Osteocyte (in vitro differentiated cells): ENCODE measurements at regions not wholly inside any gene's neighbourhood (a gene's known extent, or its start where the extent isn't known, plus 50 kb on each side); places are given as distances from the start of the nearest gene placed in this dataset.
"Not testable (repeated sequence)": the region's sequence is repeated elsewhere in the genome, so short reads cannot be mapped to it uniquely, and the experiment has no call there.

Experiments used
- DNase-seq: peaks from one replicate; pipeline ENCODE4 v3.0.0; 2021; ENCODE audit warnings: mixed read lengths; ENCODE audit not compliant: unreplicated experiment; ENCODE audit errors: extremely low spot score
- H3K27ac Mint-ChIP-seq: one replicate; pipeline ENCODE4 v1.8.0; 2021; ENCODE audit warnings: mild to moderate bottlenecking, mixed read lengths; ENCODE audit not compliant: unreplicated experiment
- H3K27me3 Mint-ChIP-seq: one replicate; pipeline ENCODE4 v1.8.0; 2021; ENCODE audit warnings: mixed read lengths; ENCODE audit not compliant: unreplicated experiment
- H3K36me3 Mint-ChIP-seq: one replicate; pipeline ENCODE4 v1.8.0; 2021; ENCODE audit warnings: mixed read lengths; ENCODE audit not compliant: unreplicated experiment
- H3K4me1 Mint-ChIP-seq: one replicate; pipeline ENCODE4 v1.8.0; 2021; ENCODE audit warnings: mixed read lengths; ENCODE audit not compliant: unreplicated experiment
- H3K4me3 Mint-ChIP-seq: one replicate; pipeline ENCODE4 v1.8.0; 2021; ENCODE audit warnings: mild to moderate bottlenecking, moderate library complexity, mixed read lengths; ENCODE audit not compliant: unreplicated experiment
- H3K9me3 Mint-ChIP-seq: one replicate; pipeline ENCODE4 v1.8.0; 2021; ENCODE audit warnings: mixed read lengths; ENCODE audit not compliant: unreplicated experiment
- CTCF ChIP-seq: fragments of 200-600 bp; sonication (generic); IDR thresholded peaks from 2 replicates; pipeline ENCODE4 v1.5.0; 2021; ENCODE audit warnings: antibody characterized with exemption, mild to moderate bottlenecking, moderate library complexity

- Mint-ChIP-seq H3K27ac (no peak overlapping the region), H3K4me1 (no peaks in the 10 kb centered on the region), H3K36me3 (no peaks in the 10 kb centered on the region), H3K9me3 (peaks cover 9% of the 10 kb centered on the region), H3K4me3 (no peak overlapping the region), H3K27me3 (no peaks in the 10 kb centered on the region)
- DNase-seq, result no peak
- TF ChIP-seq CTCF, result no peak
Observed at GRCh38 chr2:59827677-59828076, 725.8 kb downstream of the BCL11A start.

GRCh38 chr2:59826177-59826576 lies 727.3 kb downstream of the BCL11A start:
- TF ChIP-seq CTCF, result no peak
- H3K4me3 Mint-ChIP-seq, result no peak overlapping the region
- no peaks in the 10 kb centered on the region for H3K36me3 Mint-ChIP-seq
- no peak overlapping the region for H3K27ac Mint-ChIP-seq
- H3K4me1 Mint-ChIP-seq, result no peaks in the 10 kb centered on the region
- no peak for DNase-seq
- no peaks in the 10 kb centered on the region for H3K27me3 Mint-ChIP-seq
- peaks cover 5% of the 10 kb centered on the region for H3K9me3 Mint-ChIP-seq

- H3K9me3 Mint-ChIP-seq, result no peaks in the 10 kb centered on the region
- DNase-seq, result no peak
- no peak overlapping the region for H3K27ac Mint-ChIP-seq
- H3K4me1 Mint-ChIP-seq, result no peaks in the 10 kb centered on the region
- no peaks in the 10 kb centered on the region for H3K36me3 Mint-ChIP-seq
- TF ChIP-seq CTCF, result no peak
- no peaks in the 10 kb centered on the region for H3K27me3 Mint-ChIP-seq
- H3K4me3 Mint-ChIP-seq, result no peak overlapping the region
Observed at GRCh38 chr2:59824314-59824713, 729.1 kb downstream of the BCL11A start.

- Mint-ChIP-seq H3K27me3 (no peaks in the 10 kb centered on the region), H3K9me3 (no peaks in the 10 kb centered on the region), H3K36me3 (no peaks in the 10 kb centered on the region), H3K4me1 (no peaks in the 10 kb centered on the region), H3K4me3 (no peak overlapping the region), H3K27ac (no peak overlapping the region)
- no peak for TF ChIP-seq CTCF
- DNase-seq, result no peak
Observed at GRCh38 chr2:59816075-59816474, 737.4 kb downstream of the BCL11A start.

- not testable (repeated sequence) for H3K27ac Mint-ChIP-seq, DNase-seq, H3K4me1 Mint-ChIP-seq, H3K9me3 Mint-ChIP-seq, H3K36me3 Mint-ChIP-seq, H3K4me3 Mint-ChIP-seq, H3K27me3 Mint-ChIP-seq
Observed at GRCh38 chr2:59810283-59810682, 743.2 kb downstream of the BCL11A start.

GRCh38 chr2:59806486-59806885 lies 747.0 kb downstream of the BCL11A start:
- H3K27me3 Mint-ChIP-seq, result no peaks in the 10 kb centered on the region
- H3K36me3 Mint-ChIP-seq, result no peaks in the 10 kb centered on the region

More at GRCh38 chr2:59806486-59806885, 747.0 kb downstream of the BCL11A start:
- Mint-ChIP-seq H3K4me3 (no peak overlapping the region), H3K4me1 (no peaks in the 10 kb centered on the region), H3K27ac (no peak overlapping the region), H3K9me3 (peaks cover 7% of the 10 kb centered on the region)
- DNase-seq, result no peak
- no peak for TF ChIP-seq CTCF
